OCI-M1 (cell line): ENCODE measurements at regions not wholly inside any gene's neighbourhood (a gene's known extent, or its start where the extent isn't known, plus 50 kb on each side); places are given as distances from the start of the nearest gene placed in this dataset.
A peak's percentile ranks its signal among the peaks of the same experiment; 100 is the strongest.
"Not testable (repeated sequence)": the region's sequence is repeated elsewhere in the genome, so short reads cannot be mapped to it uniquely, and the experiment has no call there.

ENCODE experiments used
- DNase-seq: peaks from one replicate; lab custom pipeline; 2025; lab: John Stamatoyannopoulos, UW

- no peak for DNase-seq
These were observed 231.7 kb upstream of the AFF2 start for GRCh38 chrX:148268673-148269072.

GRCh38 chrX:148269513-148269912 lies 230.9 kb upstream of the AFF2 start:
- DNase-seq = no peak

- no peak for DNase-seq
These were observed 229.9 kb upstream of the AFF2 start for GRCh38 chrX:148270499-148270898.

GRCh38 chrX:148271263-148271662 lies 229.2 kb upstream of the AFF2 start:
- DNase-seq = no peak

DNA sequence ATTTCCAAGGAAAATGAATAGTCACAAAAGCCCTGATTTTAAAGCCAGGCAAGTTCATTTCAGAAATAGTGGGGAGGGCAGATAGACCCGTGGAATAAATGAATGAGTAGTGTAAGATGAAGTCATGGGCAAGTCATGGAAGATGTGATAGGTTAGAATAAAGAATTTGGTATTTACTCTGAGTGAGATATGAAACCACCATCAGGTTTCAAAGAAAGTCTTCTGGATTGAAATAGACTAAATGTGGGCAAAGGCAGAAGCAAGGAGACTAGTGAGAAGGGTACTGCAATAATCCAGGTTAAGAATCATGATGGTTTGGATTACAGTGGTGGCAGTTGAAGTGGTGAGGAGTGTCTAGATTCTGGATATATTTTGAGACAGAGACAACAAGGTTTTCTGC lies 218.5 kb upstream of the AFF2 start:
- DNase-seq = no peak

DNA sequence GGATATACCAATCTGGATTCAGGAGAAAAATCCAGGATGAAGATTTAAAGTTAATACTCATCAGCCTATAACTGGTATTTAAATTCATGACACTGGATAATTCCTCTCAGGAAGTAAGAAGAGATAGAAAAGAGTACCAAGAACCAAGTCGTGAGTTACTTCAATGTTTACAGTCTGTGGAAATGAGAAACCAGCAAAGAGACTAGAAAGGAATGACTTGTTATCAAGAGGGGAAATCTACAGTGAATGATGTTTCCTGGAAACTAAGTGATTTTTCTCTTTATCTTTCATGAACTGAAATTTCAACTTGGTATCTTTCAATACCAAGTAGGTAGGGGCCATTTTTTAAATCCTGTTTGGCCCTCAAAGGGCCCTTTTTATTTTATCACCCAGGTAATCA lies 217.9 kb upstream of the AFF2 start:
- peak; percentile 1 for DNase-seq

GRCh38 chrX:148284056-148284455 lies 216.4 kb upstream of the AFF2 start:
- DNase-seq = peak; percentile 21

GRCh38 chrX:148284821-148285220 lies 215.6 kb upstream of the AFF2 start:
- DNase-seq = no peak

DNA sequence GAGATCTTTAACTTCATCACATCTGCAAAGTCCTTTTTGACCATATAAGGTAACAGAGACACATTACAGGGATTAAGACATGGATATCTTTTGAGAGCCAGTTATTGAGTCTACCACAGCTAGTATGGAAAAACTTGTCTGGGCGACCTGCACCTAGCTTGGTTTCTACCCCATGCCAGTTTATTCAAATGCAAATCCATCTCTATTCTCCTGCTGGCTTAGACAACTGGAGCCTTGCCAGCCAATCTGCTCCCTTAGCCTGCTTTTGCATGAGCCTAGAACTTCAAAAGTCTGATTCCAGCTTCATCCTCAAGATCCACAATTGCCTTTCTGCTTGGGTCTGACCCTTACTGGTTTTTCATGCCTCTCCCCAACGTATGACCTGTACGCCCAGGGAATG lies 212.0 kb upstream of the AFF2 start:
- DNase-seq = no peak

- DNase-seq = no peak
These were observed 210.4 kb upstream of the AFF2 start for GRCh38 chrX:148290041-148290440.

GRCh38 chrX:148290931-148291330 lies 209.5 kb upstream of the AFF2 start:
- DNase-seq = no peak

DNA sequence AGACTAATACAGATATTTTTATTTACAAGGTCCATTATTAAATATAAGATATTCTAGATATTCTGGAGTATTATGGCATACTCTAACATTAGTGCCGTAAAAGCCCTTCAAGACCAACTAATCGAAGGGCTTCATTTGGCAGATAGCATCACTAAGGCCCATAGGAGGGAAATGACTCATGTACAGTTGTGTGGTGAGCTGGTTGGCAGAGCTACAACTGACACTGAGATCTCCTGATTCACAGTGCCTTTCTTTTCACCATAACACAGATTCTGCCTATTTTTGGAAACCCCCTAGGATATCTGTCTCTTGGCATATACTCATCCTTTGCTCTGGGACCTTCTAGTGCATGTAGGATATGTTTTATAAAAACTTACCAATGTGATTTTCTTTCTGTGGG lies 201.7 kb upstream of the AFF2 start:
- DNase-seq = peak; percentile 3

DNA sequence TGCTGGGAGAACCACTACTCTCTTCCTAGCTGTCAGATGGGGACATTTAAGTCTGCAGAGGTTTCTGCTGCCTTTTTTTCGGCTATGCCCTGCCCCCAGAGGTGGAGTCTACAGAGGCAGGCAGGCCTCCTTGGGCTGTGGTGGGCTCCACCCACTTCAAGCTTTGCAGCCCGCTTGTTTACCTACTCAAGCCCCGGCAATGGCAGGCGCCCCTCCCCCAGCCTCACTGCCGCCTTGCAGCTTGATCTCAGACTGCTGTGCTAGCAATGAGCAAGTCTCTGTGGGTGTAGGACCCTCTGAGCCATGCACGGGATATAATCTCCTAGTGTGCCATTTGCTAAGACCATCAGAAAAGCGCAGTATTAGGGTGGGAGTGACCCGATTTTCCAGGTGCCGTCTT lies 195.2 kb upstream of the AFF2 start:
- DNase-seq = not testable (repeated sequence)

- DNase-seq = no peak
These were observed 191.0 kb upstream of the AFF2 start for GRCh38 chrX:148309413-148309812.

GRCh38 chrX:148310426-148311165 lies 189.8 kb upstream of the AFF2 start:
- peak; percentile 77 for DNase-seq

- DNase-seq = no peak
These were observed 188.9 kb upstream of the AFF2 start for GRCh38 chrX:148311544-148311943.

- DNase-seq = no peak
These were observed 185.5 kb upstream of the AFF2 start for GRCh38 chrX:148314876-148315275.

- no peak for DNase-seq
These were observed 184.0 kb upstream of the AFF2 start for GRCh38 chrX:148316446-148316845.

GRCh38 chrX:148322906-148323305 lies 177.5 kb upstream of the AFF2 start:
- DNase-seq = no peak

- DNase-seq = no peak
These were observed 166.4 kb upstream of the AFF2 start for GRCh38 chrX:148333989-148334388.

- no peak for DNase-seq
These were observed 162.5 kb upstream of the AFF2 start for GRCh38 chrX:148337873-148338272.

- DNase-seq = no peak
These were observed 145.5 kb upstream of the AFF2 start for GRCh38 chrX:148354916-148355315.

DNA sequence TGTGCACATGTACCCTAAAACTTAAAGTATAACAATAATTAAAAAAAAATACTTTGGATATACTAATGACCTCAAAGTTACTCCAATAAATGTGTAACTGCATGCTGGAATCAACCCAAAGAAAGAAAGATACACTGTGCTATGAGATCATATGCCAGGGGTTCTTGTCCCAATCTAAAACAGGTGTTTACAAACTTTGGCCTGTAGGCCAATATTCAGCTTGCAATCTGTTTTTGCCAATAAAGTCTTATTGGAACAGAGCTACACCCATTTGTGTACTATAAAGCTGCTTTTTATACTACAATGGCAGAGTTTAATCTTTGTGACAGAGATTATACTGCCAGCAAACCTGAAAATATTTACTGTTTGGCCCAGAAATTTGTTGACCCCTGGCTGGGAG lies 138.8 kb upstream of the AFF2 start:
- DNase-seq = no peak

DNA sequence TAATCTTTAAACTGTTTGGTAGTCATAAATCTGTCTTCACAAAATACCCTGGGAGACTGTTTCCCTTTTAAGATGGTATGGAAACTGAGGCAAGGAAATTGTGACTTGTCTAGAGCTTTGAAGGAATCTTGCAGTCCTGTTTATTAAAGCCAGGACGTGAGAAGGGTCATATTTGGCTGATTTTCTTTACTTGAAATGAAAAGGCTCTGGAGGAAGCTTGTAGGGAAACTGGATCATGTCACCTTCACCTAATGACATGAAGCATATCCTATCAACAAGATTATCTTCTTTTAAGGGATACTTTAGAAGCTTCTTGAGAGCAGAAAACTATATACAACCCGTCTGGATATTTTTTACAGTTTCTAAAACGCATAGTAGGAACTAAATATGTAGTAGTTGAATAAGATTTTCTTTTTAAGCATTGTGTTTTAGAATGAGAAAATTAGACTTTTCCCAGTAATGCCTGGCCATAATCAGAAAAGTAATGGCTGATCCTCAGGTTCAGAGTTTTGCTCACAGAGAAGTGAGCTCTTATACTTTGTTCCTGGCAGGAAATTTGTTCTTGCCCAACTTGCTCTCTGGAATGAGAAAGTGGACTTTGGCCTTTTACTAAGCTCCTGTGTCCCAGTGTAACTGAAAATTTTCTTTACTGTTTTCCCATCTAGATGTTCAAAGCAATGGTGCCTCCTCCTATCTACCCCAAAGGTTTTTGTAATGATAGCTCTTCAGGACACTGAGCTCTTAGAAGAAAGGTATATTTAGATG lies 136.8 kb upstream of the AFF2 start:
- DNase-seq = no peak
